IPS-NIHi7 (cell line): ENCODE measurements at regions not wholly inside any gene's neighbourhood (a gene's known extent, or its start where the extent isn't known, plus 50 kb on each side); places are given as distances from the start of the nearest gene placed in this dataset.
"Not testable (repeated sequence)": the region's sequence is repeated elsewhere in the genome, so short reads cannot be mapped to it uniquely, and the experiment has no call there.

Source experiments
- DNase-seq: peaks from one replicate; pipeline ENCODE4 v3.0.0; 2012; ENCODE audit warnings: mixed read lengths; ENCODE audit errors: extremely low spot score

- no peak for DNase-seq
Measured at GRCh38 chr13:62209529-62209928, 793.9 kb upstream of the PCDH20 start.

GRCh38 chr13:62207388-62207787, 791.7 kb upstream of the PCDH20 start:
- DNase-seq = no peak

GRCh38 chr13:62206165-62206564, 790.5 kb upstream of the PCDH20 start:
- no peak for DNase-seq

GRCh38 chr13:62205273-62205672, 789.6 kb upstream of the PCDH20 start:
- DNase-seq = no peak

GRCh38 chr13:62194371-62194770, 778.7 kb upstream of the PCDH20 start:
- DNase-seq = no peak

- DNase-seq = no peak
Measured at GRCh38 chr13:62193919-62194318, 778.3 kb upstream of the PCDH20 start.

GRCh38 chr13:62185631-62186255, 770.1 kb upstream of the PCDH20 start:
- DNase-seq = peak; percentile 41

- no peak for DNase-seq
Measured at GRCh38 chr13:62176051-62176450, 760.4 kb upstream of the PCDH20 start.

- no peak for DNase-seq
Measured at GRCh38 chr13:62173958-62174357, 758.3 kb upstream of the PCDH20 start.

- DNase-seq = no peak
Measured at GRCh38 chr13:62171697-62172096, 756.0 kb upstream of the PCDH20 start.

- no peak for DNase-seq
Measured at GRCh38 chr13:62168891-62169290, 753.2 kb upstream of the PCDH20 start.

- DNase-seq = no peak
Measured at GRCh38 chr13:62167650-62168172, 752.1 kb upstream of the PCDH20 start.

- no peak for DNase-seq
Measured at GRCh38 chr13:62162860-62163259, 747.2 kb upstream of the PCDH20 start.

- DNase-seq = no peak
Measured at GRCh38 chr13:62158520-62158919, 742.9 kb upstream of the PCDH20 start.

- DNase-seq = not testable (repeated sequence)
Measured at GRCh38 chr13:62151724-62152123, 736.1 kb upstream of the PCDH20 start.

GRCh38 chr13:62142048-62142447, 726.4 kb upstream of the PCDH20 start:
- DNase-seq = no peak

- no peak for DNase-seq
Measured at GRCh38 chr13:62139597-62139996, 723.9 kb upstream of the PCDH20 start.

- no peak for DNase-seq
Measured at GRCh38 chr13:62137629-62138405, 722.2 kb upstream of the PCDH20 start.

GRCh38 chr13:62131604-62132003, 716.0 kb upstream of the PCDH20 start:
- no peak for DNase-seq

GRCh38 chr13:62130062-62130970, 714.7 kb upstream of the PCDH20 start:
- no peak for DNase-seq

GRCh38 chr13:62129000-62129551, 713.4 kb upstream of the PCDH20 start:
- no peak for DNase-seq

- no peak for DNase-seq
Measured at GRCh38 chr13:62126400-62126799, 710.8 kb upstream of the PCDH20 start.
